PC-3 (cell line): ENCODE measurements at regions not wholly inside any gene's neighbourhood (a gene's known extent, or its start where the extent isn't known, plus 50 kb on each side); places are given as distances from the start of the nearest gene placed in this dataset.

Experiments used
- EZH2 ChIP-seq: fragments of 300-600 bp; sonication (generic); IDR thresholded peaks from one replicate; pipeline ENCODE4 v1.6.1; 2017; ENCODE audit warnings: antibody characterized with exemption, mild to moderate bottlenecking, low read length; ENCODE audit not compliant: unreplicated experiment
- EZH2phosphoT487 ChIP-seq: fragments of 300-600 bp; sonication (generic); IDR thresholded peaks from 2 replicates; pipeline ENCODE4 v1.6.1; 2018; ENCODE audit warnings: mild to moderate bottlenecking, antibody characterized with exemption, low read length, borderline replicate concordance
- TF ChIP-seq, protein P1 (sequence below): fragments of 300-600 bp; sonication (generic); conservative IDR thresholded peaks from 2 replicates; pipeline ENCODE4 v1.5.1; 2017; ENCODE audit warnings: antibody characterized with exemption, low read depth, mild to moderate bottlenecking, low read length

DNA sequence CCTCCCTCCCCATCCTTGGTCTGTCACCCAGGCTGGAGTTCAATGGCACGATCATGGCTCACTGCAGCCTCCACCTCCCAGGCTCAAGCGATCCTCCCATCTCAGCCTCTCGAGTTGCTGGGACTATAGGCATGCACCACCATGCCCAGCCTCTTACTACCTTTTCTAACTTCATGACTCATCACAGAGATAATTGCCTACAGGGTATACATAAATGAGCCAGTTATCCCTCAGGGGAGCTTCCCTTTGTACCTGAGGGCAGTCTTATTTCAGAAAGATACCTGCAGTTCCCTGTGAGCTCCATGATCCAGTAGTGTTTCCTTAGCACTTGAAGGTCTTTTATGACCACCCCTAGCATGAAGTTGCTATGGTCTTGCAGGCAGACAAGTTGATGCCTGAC is 94.2 kb upstream of the DNAJC1 start:
- TF ChIP-seq, protein P1, sequence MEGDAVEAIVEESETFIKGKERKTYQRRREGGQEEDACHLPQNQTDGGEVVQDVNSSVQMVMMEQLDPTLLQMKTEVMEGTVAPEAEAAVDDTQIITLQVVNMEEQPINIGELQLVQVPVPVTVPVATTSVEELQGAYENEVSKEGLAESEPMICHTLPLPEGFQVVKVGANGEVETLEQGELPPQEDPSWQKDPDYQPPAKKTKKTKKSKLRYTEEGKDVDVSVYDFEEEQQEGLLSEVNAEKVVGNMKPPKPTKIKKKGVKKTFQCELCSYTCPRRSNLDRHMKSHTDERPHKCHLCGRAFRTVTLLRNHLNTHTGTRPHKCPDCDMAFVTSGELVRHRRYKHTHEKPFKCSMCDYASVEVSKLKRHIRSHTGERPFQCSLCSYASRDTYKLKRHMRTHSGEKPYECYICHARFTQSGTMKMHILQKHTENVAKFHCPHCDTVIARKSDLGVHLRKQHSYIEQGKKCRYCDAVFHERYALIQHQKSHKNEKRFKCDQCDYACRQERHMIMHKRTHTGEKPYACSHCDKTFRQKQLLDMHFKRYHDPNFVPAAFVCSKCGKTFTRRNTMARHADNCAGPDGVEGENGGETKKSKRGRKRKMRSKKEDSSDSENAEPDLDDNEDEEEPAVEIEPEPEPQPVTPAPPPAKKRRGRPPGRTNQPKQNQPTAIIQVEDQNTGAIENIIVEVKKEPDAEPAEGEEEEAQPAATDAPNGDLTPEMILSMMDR = no peak
- no peak for TF ChIP-seq EZH2
- no peak for TF ChIP-seq EZH2phosphoT487
